Body of pancreas (tissue), 4 donors: ENCODE measurements at regions not wholly inside any gene's neighbourhood (a gene's known extent, or its start where the extent isn't known, plus 50 kb on each side); places are given as distances from the start of the nearest gene placed in this dataset.
A peak's percentile ranks its signal among the peaks of the same experiment; 100 is the strongest.

Experiments
- ATAC-seq: fragments of 150-250 bp; one replicate; pipeline ENCODE4 v1.9.1; 2016
- DNase-seq, 4 donors: peaks; one replicate each; pipeline ENCODE4 v3.0.0-alpha.2; 2019
- H3K27ac ChIP-seq, 4 donors: fragments of 200-600 bp; sonication (generic); 1 replicate in 3 of 4; 2 replicates in 1 of 4; pipeline versions ENCODE4 v1.5.1 to v1.6.1; 2016 to 2019; ENCODE audit warnings: mild to moderate bottlenecking in 1 of 4, mixed read lengths in 1 of 4, moderate library complexity in 1 of 4
- H3K27me3 ChIP-seq, 2 donors: fragments of 200-600 bp; sonication (generic); one replicate each; pipeline ENCODE4 v1.6.0; 2016; ENCODE audit warnings: mild to moderate bottlenecking in 1 of 2
- H3K36me3 ChIP-seq, 2 donors: fragments of 200-600 bp; sonication (generic); replicated peaks in 1 of 2; 2 replicates each; pipeline ENCODE4 v1.5.1; 2016; ENCODE audit warnings: low read depth in 2 of 2; ENCODE audit not compliant: insufficient read depth in 1 of 2
- H3K4me1 ChIP-seq: fragments of 200-600 bp; sonication (generic); one replicate; pipeline ENCODE4 v1.6.0; 2016
- H3K4me3 ChIP-seq, 2 donors: fragments of 200-600 bp; sonication (generic); 1 replicate in 1 of 2; 2 replicates in 1 of 2; pipeline ENCODE4 v1.5.1; 2016 to 2019
- H3K9me3 ChIP-seq, 3 donors: fragments of 200-600 bp; sonication (generic); 1 replicate in 2 of 3; 2 replicates in 1 of 3; pipeline ENCODE4 v1.5.1; 2016
- POLR2A ChIP-seq, 3 donors: fragments of 450-650 bp; IDR thresholded peaks; one replicate each; pipeline ENCODE4 v1.6.1; 2016; ENCODE audit warnings: antibody characterized with exemption in 3 of 3, mild to moderate bottlenecking in 2 of 3
- WGBS, 2 donors: methylation state at CpG; one replicate each; pipeline ENCODE4 v1.1.5; 2017; 5-methylcytosine and 5-hydroxymethylcytosine counted together
- intact Hi-C: fragments of 100-400 bp; cut with DNase I; formaldehyde crosslinking; loops from one replicate; pipeline ENCODE4 v1.15.1; 2023
- TF ChIP-seq, protein P1 (sequence below), 7 experiments: fragments of 450-650 bp in 4 of 7; fragments of 200-600 bp in 3 of 7; sonication (generic) in 3 of 7; IDR thresholded peaks; one replicate each; pipeline ENCODE4 v1.5.1; 2016 to 2019; ENCODE audit warnings: antibody characterized with exemption in 7 of 7

DNA sequence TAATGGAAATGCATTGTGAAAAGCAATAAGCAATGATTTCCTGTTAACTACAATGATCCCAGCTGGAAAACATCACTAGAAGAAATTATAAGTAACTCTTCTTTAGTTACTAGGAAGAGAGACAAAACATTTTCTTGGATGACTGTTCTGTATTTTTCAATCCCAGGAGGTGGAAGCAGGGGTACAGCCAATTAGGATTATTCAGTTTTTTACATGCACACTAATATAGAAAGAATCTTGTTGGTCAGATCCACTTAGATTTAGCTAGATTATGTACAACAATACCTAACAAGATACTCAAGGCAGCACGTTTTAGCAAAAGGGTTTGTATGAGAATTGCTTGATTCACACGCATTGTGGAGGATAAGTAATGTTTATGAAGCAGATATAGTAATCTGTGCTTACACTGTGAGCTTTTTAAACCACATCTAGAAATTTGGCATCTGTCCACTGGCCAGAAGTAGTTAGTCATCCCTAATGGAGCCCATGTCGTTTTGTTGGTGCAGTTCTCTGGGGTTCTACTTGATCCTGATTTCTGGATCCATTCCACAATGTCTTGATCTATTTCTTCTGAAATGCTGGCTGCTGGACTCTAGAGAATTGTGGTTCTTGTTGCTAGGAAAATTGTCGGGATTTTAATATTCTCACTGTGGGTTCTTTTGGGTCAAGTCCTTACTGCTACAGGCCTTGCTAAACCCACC, 199.7 kb downstream of the ADCYAP1 start:
- WGBS, 2 donors = 38 to 48% methylated on average over 4 of the region's 4 CpGs
- intact Hi-C loops = no loop called here
- DNase-seq (peak in 1 of 4 donors; percentile 2), ATAC-seq (peak; percentile 27)
- no peaks in the 10 kb centered on the region for H3K9me3 ChIP-seq
- no peaks in the 10 kb centered on the region for H3K27me3 ChIP-seq
- no peak overlapping the region for H3K4me3 ChIP-seq
- H3K27ac ChIP-seq = peak overlapping the region in 1 of 4 donors; percentile 1
- H3K36me3 ChIP-seq = no peaks in the 10 kb centered on the region
- TF ChIP-seq POLR2A (IDR thresholded peaks at IDR 0.05) = no peak
- TF ChIP-seq, protein P1, sequence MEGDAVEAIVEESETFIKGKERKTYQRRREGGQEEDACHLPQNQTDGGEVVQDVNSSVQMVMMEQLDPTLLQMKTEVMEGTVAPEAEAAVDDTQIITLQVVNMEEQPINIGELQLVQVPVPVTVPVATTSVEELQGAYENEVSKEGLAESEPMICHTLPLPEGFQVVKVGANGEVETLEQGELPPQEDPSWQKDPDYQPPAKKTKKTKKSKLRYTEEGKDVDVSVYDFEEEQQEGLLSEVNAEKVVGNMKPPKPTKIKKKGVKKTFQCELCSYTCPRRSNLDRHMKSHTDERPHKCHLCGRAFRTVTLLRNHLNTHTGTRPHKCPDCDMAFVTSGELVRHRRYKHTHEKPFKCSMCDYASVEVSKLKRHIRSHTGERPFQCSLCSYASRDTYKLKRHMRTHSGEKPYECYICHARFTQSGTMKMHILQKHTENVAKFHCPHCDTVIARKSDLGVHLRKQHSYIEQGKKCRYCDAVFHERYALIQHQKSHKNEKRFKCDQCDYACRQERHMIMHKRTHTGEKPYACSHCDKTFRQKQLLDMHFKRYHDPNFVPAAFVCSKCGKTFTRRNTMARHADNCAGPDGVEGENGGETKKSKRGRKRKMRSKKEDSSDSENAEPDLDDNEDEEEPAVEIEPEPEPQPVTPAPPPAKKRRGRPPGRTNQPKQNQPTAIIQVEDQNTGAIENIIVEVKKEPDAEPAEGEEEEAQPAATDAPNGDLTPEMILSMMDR (IDR thresholded peaks at IDR 0.05) = no peak
- H3K4me1 ChIP-seq = no peaks in the 10 kb centered on the region

DNA sequence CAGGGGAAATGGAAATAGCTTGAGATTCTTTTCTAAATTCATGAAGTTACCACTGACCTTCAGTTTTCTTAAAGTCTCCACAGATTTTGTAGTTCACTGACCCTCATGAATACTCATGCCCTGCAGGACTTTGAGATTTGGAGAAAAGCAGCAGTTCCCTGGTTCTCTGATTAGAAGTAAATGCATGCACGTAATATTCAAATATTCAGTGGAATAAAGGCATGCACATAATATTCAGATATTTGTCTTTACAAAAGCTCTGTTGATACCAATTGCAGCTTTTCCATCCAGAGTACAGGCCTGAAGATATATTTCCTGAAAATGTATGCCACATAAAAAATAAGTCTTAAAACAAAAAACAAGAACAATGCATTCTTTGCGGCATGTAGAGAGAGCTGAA, 219.8 kb downstream of the ADCYAP1 start:
- H3K9me3 ChIP-seq = no peaks in the 10 kb centered on the region
- H3K27me3 ChIP-seq = no peaks in the 10 kb centered on the region
- WGBS, 2 donors = 75 to 82% methylated on average over 2 of the region's 2 CpGs
- intact Hi-C loops = no loop called here
- no peaks in the 10 kb centered on the region for H3K36me3 ChIP-seq
- H3K27ac ChIP-seq = no peak overlapping the region
- H3K4me3 ChIP-seq = no peak overlapping the region
- DNase-seq = no peak
- ATAC-seq = no peak
- TF ChIP-seq POLR2A (IDR thresholded peaks at IDR 0.05) = no peak
- TF ChIP-seq, protein P1 (IDR thresholded peaks at IDR 0.05) = no peak
- H3K4me1 ChIP-seq = no peaks in the 10 kb centered on the region

DNA sequence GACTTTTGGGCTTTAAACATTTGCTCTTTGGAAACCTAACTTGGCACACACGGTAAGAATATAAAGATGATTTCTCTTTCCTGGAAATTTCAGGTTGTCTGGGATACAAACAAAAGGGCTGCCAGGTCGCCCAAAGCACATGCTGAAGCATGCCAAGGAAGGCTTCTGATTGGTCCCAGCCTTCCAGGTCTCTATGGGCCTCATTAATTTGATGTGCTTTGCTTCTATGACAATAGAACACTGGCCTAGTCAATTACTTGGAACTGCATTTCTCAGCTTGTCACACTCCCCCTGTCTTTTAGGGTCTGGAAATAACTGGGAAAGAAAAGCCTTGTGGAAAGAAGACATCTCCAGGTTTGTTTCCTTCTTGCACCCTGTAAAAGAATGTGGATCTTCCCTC, 228.9 kb downstream of the ADCYAP1 start:
- ATAC-seq (no peak), DNase-seq (no peak)
- Histone ChIP-seq H3K36me3 (no peaks in the 10 kb centered on the region), H3K4me1 (no peaks in the 10 kb centered on the region), H3K9me3 (no peaks in the 10 kb centered on the region), H3K4me3 (no peak overlapping the region), H3K27ac (no peak overlapping the region), H3K27me3 (no peaks in the 10 kb centered on the region)
- TF ChIP-seq POLR2A (IDR thresholded peaks at IDR 0.05) = no peak
- TF ChIP-seq, protein P1 (IDR thresholded peaks at IDR 0.05) = no peak
- intact Hi-C loops = no loop called here
- WGBS, 2 donors = 50 to 66% methylated on average over 2 of the region's 2 CpGs

GRCh38 chr18:1147730-1148129, 243.1 kb downstream of the ADCYAP1 start:
- Histone ChIP-seq H3K36me3 (no peaks in the 10 kb centered on the region), H3K9me3 (no peaks in the 10 kb centered on the region), H3K27me3 (no peaks in the 10 kb centered on the region), H3K4me1 (no peaks in the 10 kb centered on the region), H3K4me3 (no peak overlapping the region), H3K27ac (no peak overlapping the region)
- no peak for DNase-seq
- ATAC-seq = no peak
- intact Hi-C loops = no loop called here
- 50 to 83% methylated on average over 1 of the region's 1 CpG for WGBS, 2 donors
- TF ChIP-seq POLR2A (IDR thresholded peaks at IDR 0.05) = no peak
- TF ChIP-seq, protein P1 (IDR thresholded peaks at IDR 0.05) = no peak

- Histone ChIP-seq H3K27me3 (no peaks in the 10 kb centered on the region), H3K36me3 (no peaks in the 10 kb centered on the region), H3K9me3 (no peaks in the 10 kb centered on the region), H3K27ac (no peak overlapping the region), H3K4me1 (no peaks in the 10 kb centered on the region), H3K4me3 (no peak overlapping the region)
- 81 to 86% methylated on average over 4 of the region's 4 CpGs for WGBS, 2 donors
- DNase-seq (no peak), ATAC-seq (no peak)
- intact Hi-C loops = no loop called here
- TF ChIP-seq, protein P1 (IDR thresholded peaks at IDR 0.05) = no peak
- TF ChIP-seq POLR2A (IDR thresholded peaks at IDR 0.05) = no peak
Measured at GRCh38 chr18:1149709-1150108, 245.0 kb downstream of the ADCYAP1 start.
